T-helper 2 cell treated with Interferon-gamma antibody and Interleukin-4, amounts not matched to agents 100 ng/mL and 5 ng/mL, for 36 hours (primary cell): ENCODE measurements at regions not wholly inside any gene's neighbourhood (a gene's known extent, or its start where the extent isn't known, plus 50 kb on each side); places are given as distances from the start of the nearest gene placed in this dataset.

Source experiments
- intact Hi-C: fragments of 100-400 bp; cut with micrococcal nuclease; formaldehyde crosslinking; loops from one replicate; pipeline ENCODE4 v1.15.1; 2023

- intact Hi-C loops, result no loop called here
Measured at GRCh38 chr9:12497790-12498189, 195.4 kb upstream of the TYRP1 start.

- intact Hi-C loops, result no loop called here
Measured at GRCh38 chr9:12502520-12502919, 190.7 kb upstream of the TYRP1 start.

DNA sequence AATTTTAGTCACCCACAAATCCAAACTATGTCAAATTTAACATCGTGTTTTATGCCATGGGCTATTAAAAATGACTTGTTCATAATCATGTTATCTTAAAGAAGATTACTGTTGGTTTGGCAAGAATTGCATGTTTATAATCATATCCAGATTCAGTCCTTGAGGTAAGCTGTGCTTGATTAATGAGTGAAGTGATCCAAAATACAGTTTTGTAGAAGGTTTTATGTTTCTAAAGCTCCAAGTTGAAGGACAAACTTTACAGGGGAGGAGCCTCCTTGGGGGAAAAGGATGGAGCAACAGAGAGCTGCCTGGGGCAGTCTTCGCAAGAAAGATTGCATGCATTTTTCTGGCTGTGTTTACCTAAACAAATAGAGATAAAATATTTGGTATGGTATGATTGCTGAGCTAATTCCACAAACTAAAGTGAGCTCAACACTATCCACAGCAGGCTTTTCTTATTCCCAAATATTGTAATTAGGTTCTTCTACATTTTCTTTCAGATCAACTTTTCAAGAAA, 189.5 kb upstream of the TYRP1 start:
- intact Hi-C loops, result no loop called here

DNA sequence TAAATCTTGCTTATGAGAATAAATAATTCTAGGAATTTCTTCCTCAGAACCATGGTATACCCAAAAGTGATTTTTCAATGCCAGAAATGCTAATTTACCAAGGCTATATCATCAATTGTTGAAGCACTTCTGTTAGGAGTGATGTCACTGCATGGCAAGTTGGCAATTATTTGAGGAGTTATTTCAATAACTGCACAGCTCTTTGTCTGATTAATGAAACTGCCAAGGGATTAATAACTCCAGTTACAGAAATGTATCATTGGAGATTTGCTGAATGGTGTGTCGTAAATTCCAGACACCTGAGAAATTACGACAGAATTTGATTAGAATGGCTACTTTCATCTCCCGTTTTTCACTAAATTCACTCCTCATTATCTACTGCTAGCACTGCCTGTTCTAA, 182.6 kb upstream of the TYRP1 start:
- intact Hi-C loops, result no loop called here

DNA sequence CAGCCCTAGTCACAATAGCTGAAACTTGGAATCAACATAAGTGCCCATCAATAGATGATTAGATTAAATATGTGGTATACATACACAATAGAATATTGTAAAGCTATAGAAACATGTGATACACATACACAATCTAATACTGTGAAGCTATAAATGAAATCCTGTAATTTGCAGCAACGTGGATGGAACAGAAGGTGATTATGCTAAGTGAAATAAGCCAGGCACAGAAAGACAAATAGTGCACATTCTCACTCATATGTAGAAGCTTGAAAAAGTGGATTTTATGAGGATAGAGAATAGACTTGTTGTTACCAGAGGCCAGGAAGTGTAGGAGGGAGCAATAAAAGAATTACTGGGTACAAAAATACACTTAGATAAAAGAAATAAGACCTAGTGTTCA, 181.5 kb upstream of the TYRP1 start:
- intact Hi-C loops, result no loop called here

GRCh38 chr9:12516031-12516430, 177.2 kb upstream of the TYRP1 start:
- intact Hi-C loops, result no loop called here

GRCh38 chr9:12516573-12516972, 176.6 kb upstream of the TYRP1 start:
- intact Hi-C loops, result no loop called here

GRCh38 chr9:12538842-12539579, 154.2 kb upstream of the TYRP1 start:
- intact Hi-C loops, result no loop called here

- intact Hi-C loops, result no loop called here
Measured at GRCh38 chr9:12539580-12539975, 153.6 kb upstream of the TYRP1 start.

DNA sequence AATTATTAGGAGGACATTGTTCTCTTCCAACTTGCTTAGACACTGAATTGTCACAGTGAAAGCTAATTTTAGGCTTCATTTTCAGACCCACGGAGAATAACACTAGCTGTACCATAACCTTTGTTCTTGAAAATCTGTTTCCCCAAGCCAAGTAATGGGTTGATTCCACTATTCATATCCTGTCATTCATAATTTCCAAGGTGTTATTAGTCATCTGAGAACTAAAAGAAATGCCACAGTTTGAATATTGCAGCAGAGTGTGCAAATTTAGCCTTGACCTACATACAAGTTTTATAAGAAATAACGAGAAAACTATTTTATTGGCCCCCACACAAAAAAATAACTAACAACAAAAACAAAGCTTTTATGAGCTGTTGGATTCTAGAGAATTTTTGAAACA, 148.5 kb upstream of the TYRP1 start:
- intact Hi-C loops, result no loop called here

GRCh38 chr9:12554636-12555035, 138.5 kb upstream of the TYRP1 start:
- intact Hi-C loops, result no loop called here

DNA sequence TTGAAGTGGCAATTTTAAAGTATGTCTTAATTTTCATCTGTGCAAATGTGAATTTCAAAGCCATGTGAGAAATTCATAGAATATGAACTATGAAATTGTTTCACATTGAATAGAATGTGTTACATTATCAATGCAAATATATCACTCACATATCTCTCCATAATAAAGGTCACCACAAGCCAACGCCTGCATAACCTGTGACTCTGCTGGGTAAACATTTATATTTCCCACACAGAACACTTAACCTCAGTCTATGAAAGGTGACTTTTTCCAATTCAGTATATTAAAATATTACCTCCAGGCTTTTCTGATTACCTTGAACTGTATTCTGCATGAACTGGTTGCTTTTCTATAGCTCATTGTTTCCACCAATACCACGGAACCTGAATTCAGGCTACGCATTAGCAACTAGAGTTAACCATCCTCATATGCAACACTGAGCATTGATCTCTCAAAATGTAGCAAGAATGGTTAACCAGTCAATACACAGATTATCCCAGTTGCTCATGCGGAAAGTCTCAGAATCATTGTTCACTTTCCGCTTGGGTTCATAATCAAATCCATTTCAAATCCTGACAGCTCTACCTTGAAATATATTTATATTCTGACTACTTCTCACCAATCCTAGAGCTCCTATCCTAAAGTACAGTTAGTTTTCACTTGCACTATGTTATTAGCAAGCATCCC, 126.6 kb upstream of the TYRP1 start:
- intact Hi-C loops, result no loop called here

- intact Hi-C loops, result no loop called here
Measured at GRCh38 chr9:12584656-12585522, 108.3 kb upstream of the TYRP1 start.

DNA sequence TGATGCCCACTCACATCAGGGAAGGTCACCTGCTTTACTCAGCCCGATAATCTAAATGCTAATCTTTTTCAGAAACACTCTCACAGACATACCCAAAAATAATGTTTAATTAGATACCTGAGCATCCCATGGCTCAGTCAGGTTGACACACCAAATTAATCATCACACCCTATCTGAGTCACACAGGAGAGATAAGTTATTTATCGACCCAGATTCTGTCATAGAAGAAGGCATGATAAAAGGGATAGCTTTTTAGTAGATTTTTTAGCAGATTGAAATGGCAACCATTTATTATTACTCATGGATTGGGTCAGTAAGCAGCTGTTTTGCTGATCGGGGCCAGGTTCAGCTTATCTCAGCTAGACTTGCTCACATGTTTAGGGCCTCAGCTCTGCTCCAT, 97.8 kb upstream of the TYRP1 start:
- intact Hi-C loops, result no loop called here

DNA sequence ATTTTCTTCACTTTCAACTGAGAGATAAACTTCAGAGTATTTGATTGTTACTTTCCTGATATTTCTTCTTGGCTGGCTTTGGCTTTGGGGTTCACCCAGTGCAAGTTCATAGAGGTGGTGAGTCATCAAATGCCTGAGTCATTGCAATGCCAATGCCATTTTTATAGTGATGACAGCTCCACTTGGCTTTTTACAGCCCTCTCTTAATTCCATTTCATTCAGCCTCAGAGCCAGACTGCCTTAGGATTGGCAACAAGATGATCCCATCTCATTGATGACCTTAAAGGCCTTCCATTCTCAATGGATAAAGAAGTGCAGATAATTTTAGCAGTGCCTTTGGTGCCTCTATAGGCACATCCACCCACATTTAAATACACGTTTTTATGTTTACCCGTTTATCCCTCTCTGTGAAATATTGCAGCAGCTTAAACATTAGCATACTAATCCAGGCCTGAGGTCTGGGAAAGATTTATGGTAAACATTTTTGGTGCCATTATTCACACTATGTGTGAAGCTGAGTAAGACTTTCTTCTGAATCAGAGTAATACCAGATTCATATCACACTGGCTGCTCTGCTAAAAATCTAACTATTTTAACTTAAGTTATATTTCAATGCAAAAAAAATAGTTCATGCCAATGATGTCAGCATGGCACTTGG, 88.9 kb upstream of the TYRP1 start:
- intact Hi-C loops, result no loop called here

GRCh38 chr9:12612211-12612770, 80.9 kb upstream of the TYRP1 start:
- intact Hi-C loops, result no loop called here

- intact Hi-C loops, result no loop called here
Measured at GRCh38 chr9:12613071-12613470, 80.1 kb upstream of the TYRP1 start.

DNA sequence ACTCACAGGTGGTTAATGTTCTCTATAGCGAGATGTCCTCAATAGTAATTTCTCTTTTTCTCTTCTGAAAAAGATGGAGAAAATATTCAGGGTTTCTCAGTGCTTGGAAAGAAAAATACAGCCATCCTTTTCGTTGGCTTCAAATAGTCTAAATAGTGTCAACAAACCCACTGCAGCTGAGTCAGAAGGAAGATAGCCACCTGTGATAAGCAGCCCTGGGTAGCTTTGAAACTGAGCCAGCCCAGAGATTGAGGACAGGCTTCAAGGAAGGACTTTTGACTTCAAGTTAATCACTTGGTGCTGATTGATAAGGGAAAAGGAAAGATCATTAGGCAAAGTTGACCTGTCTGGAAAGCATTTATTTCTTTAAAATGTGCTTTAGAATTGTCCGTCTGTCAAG, 78.7 kb upstream of the TYRP1 start:
- intact Hi-C loops, result no loop called here

DNA sequence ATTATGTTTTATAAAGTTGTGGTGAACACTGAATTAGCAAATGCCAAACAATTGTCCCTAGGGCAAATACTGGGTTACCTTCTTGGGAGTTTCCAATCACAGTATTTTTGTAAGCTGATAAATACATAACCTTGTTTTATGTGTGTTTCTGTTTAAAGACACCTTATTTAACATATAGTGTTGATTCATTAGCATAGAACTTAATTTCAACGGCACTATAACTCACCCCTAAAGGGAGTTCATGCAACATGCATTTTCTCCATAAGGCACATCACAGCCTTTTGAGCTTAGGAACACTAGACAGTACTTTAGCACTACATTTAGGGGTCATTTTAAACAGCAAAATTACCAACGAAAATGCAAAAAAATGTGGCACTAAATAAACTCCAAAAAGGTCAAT, 74.2 kb upstream of the TYRP1 start:
- intact Hi-C loops, result no loop called here

DNA sequence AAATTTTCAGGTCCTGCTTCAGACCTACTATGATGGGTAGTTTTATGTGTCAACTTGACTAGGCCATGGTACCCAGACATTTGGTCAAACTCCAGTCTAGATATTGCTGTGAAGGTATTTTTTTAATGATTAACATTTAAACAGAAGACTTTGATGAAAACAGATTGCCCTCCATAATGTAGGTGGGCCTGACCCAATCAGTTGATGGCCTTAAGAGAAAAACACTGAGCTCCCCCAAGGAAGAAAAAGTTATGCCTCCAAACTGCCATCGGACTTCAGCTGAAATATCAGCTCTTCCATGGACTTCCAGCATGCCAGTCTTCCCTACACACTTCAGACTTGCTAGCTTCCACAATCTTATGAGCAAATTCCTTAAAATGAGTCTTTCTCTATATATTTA, 67.3 kb upstream of the TYRP1 start:
- intact Hi-C loops, result no loop called here

DNA sequence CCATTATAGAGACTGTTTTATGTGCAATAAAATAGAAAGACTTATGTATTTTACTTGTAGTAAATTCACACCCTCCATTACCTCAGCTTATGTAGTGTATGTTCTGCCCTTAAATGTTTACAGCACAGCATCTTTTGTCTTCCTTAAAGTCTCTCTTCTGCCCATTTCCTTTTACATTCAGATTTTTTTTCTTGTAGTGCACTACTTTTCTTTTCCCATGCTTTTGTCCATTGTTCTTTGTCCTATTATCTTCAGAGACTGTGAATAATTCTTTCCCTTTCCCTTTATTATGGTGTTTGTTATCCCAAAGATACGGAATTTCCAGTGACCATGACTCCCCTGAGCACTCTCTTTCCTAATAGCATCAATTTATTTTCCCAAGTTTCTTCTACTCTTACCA, 66.1 kb upstream of the TYRP1 start:
- intact Hi-C loops, result no loop called here
